ENCODE measurements at regions not wholly inside any gene's neighbourhood (a gene's known extent, or its start where the extent isn't known, plus 50 kb on each side); places are given as distances from the start of the nearest gene placed in this dataset.

DNA sequence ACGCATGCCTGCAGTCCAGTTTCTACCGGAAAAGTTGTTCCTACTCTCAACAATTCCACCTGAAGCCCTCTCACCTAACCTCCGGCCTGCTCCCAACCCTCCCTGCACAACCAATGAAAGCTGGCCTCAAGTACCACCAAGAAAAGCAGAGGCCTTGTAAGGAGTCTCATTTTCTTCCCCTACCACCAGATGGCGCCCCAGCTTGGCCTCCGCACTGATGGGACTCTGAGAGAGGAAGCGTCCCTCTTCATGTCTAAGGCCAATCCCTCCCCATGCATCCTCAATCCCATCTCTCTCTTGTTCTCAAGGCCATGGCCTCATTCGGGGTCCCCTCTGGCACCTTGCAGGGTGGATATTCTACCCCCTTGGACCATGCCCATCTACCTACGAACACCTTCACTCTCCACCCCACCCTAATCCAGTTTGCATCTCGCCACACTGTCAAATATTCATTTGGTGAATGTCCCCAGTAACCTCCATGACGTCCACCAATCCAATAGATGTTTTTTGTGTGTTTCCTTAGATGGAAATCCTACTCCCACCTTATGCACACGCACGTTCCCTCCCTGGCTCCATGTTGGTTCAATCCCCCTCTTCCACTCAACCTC lies 412.8 kb downstream of the ZNF536 start:
- TF ChIP-seq, protein P1, sequence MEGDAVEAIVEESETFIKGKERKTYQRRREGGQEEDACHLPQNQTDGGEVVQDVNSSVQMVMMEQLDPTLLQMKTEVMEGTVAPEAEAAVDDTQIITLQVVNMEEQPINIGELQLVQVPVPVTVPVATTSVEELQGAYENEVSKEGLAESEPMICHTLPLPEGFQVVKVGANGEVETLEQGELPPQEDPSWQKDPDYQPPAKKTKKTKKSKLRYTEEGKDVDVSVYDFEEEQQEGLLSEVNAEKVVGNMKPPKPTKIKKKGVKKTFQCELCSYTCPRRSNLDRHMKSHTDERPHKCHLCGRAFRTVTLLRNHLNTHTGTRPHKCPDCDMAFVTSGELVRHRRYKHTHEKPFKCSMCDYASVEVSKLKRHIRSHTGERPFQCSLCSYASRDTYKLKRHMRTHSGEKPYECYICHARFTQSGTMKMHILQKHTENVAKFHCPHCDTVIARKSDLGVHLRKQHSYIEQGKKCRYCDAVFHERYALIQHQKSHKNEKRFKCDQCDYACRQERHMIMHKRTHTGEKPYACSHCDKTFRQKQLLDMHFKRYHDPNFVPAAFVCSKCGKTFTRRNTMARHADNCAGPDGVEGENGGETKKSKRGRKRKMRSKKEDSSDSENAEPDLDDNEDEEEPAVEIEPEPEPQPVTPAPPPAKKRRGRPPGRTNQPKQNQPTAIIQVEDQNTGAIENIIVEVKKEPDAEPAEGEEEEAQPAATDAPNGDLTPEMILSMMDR (conservative IDR thresholded peaks at IDR 0.05; ENCODE audit: low read length), result peak; percentile 86
- TF ChIP-seq EZH2phosphoT487 (IDR thresholded peaks at IDR 0.05; ENCODE audit: borderline replicate concordance, low read depth, low read length), result no peak
